ENCODE measurements at regions not wholly inside any gene's neighbourhood (a gene's known extent, or its start where the extent isn't known, plus 50 kb on each side); places are given as distances from the start of the nearest gene placed in this dataset.

GRCh38 chr16:73313950-73314349 is 266.0 kb upstream of the ZFHX3 start:
- no peak overlapping the region for H3K27ac ChIP-seq (ENCODE audit: low read length)
- no peaks in the 10 kb centered on the region for H3K4me1 ChIP-seq (ENCODE audit: control insufficient read depth, insufficient read depth, low read length)
- peaks cover 0 to 6% of the 10 kb centered on the region in 2 donors for H3K9me3 ChIP-seq (ENCODE audit: control insufficient read depth in 2 of 2, low read length in 2 of 2)
- no peaks in the 10 kb centered on the region for H3K27me3 ChIP-seq (ENCODE audit: control insufficient read depth in 1 of 2, insufficient read depth in 2 of 2, low read length in 2 of 2)
- H3K36me3 ChIP-seq (ENCODE audit: control insufficient read depth in 2 of 2, insufficient read depth in 2 of 2, low read length in 2 of 2) = no peaks in the 10 kb centered on the region
- H3K9ac ChIP-seq (ENCODE audit: low read length in 2 of 2) = no peak overlapping the region
- no peak overlapping the region for H3K4me3 ChIP-seq (ENCODE audit: low read length in 2 of 2)

DNA sequence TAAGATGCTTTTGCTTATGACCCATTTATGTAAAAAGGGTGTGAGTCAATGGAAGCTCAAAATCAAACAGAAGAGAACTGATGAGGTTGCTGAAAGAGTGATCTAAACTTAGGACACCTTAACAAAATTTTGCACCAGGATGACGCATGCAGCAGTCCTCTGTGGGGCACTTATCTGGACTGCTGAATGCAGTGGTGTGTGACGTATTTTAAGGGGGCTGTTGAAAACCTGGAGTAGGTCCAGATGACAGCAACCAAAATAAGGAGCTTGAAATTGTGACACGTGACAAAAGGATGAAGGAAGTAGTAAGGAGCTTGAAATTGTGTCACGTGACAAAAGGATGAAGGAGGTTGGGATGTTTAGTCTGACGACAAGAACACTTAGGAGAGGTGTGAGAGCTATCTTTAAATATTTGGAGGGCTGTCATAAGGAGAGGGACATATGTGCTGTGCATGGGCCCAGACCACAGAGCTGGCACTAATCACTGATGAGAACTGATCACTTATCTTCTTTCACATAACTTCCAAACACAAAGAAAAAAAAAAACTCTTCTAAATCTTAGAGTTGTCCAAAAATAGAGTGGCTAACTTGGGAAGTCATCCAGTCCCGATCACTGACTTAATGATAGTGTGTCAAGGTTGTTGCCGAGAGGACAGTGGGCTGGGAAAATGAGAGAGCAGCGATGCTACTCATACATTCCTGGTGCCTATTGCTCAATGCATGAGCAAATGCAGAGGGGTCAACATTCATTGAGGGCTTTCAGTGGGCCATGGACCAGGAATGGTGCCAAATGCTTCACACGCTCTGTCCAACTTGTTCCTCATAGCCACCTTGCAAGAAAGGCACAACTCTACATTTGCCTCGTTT is 264.2 kb upstream of the ZFHX3 start:
- Histone ChIP-seq H3K9ac (ENCODE audit: low read length in 2 of 2) (no peak overlapping the region), H3K36me3 (ENCODE audit: control insufficient read depth in 2 of 2, insufficient read depth in 2 of 2, low read length in 2 of 2) (no peaks in the 10 kb centered on the region), H3K4me3 (ENCODE audit: low read length in 2 of 2) (no peak overlapping the region), H3K27me3 (ENCODE audit: control insufficient read depth in 1 of 2, insufficient read depth in 2 of 2, low read length in 2 of 2) (no peaks in the 10 kb centered on the region), H3K4me1 (ENCODE audit: control insufficient read depth, insufficient read depth, low read length) (no peaks in the 10 kb centered on the region), H3K9me3 (ENCODE audit: control insufficient read depth in 2 of 2, low read length in 2 of 2) (peaks cover 0 to 6% of the 10 kb centered on the region in 2 donors), H3K27ac (ENCODE audit: low read length) (no peak overlapping the region)

DNA sequence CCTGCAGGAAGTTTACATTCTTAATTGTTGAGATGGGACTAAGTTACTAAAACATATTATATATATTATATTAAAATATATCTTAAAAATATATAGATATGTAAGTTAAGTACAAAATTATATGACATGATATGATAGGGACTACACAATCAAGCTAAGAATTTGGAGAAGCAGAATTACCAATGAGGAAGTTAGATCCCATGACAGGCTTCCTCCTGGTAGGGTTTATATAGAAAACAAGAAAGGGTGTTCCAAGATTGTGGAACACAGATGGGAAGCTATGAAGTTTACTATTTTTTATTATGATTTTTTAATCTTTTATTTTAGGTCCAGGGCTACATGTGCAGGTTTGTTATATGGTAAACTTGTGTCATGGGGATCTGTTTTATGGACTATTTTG is 260.8 kb upstream of the ZFHX3 start:
- Histone ChIP-seq H3K36me3 (ENCODE audit: control insufficient read depth in 2 of 2, insufficient read depth in 2 of 2, low read length in 2 of 2) (no peaks in the 10 kb centered on the region), H3K27me3 (ENCODE audit: control insufficient read depth in 1 of 2, insufficient read depth in 2 of 2, low read length in 2 of 2) (peaks cover 0 to 3% of the 10 kb centered on the region in 2 donors), H3K4me1 (ENCODE audit: control insufficient read depth, insufficient read depth, low read length) (no peaks in the 10 kb centered on the region), H3K4me3 (ENCODE audit: low read length in 2 of 2) (no peak overlapping the region), H3K9me3 (ENCODE audit: control insufficient read depth in 2 of 2, low read length in 2 of 2) (peaks cover 0 to 3% of the 10 kb centered on the region in 2 donors), H3K27ac (ENCODE audit: low read length) (no peak overlapping the region), H3K9ac (ENCODE audit: low read length in 2 of 2) (no peak overlapping the region)

DNA sequence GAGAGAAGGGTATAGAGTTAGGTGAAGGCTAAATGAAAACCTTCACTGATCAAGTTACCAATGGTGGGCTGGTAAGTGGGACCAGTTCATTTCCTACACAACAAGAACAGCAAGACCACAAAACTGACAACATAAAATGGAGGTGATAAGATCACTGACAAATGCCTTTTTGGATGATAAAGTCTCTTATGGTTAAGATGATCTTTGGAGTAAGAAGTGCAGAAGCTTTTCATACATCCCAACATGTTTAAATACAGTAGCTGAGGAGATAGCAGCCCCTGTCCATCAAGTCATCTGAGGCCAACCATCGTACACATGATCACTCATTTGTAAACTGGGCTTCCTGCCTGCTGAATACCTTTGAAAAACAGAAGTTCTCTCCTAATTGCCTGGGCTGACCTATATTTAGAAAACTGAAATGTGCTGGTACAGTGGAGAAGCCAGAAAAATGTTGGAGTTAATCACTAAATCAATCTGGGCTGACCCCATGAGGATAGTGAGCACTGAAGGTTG is 259.0 kb upstream of the ZFHX3 start:
- Histone ChIP-seq H3K4me1 (ENCODE audit: control insufficient read depth, insufficient read depth, low read length) (no peaks in the 10 kb centered on the region), H3K36me3 (ENCODE audit: control insufficient read depth in 2 of 2, insufficient read depth in 2 of 2, low read length in 2 of 2) (no peaks in the 10 kb centered on the region), H3K9me3 (ENCODE audit: control insufficient read depth in 2 of 2, low read length in 2 of 2) (no peaks in the 10 kb centered on the region), H3K27ac (ENCODE audit: low read length) (no peak overlapping the region), H3K4me3 (ENCODE audit: low read length in 2 of 2) (no peak overlapping the region), H3K9ac (ENCODE audit: low read length in 2 of 2) (no peak overlapping the region), H3K27me3 (ENCODE audit: control insufficient read depth in 1 of 2, insufficient read depth in 2 of 2, low read length in 2 of 2) (peaks cover 0 to 3% of the 10 kb centered on the region in 2 donors)

- Histone ChIP-seq H3K9me3 (ENCODE audit: control insufficient read depth in 2 of 2, low read length in 2 of 2) (no peaks in the 10 kb centered on the region), H3K27me3 (ENCODE audit: control insufficient read depth in 1 of 2, insufficient read depth in 2 of 2, low read length in 2 of 2) (peaks cover 0 to 3% of the 10 kb centered on the region in 2 donors), H3K4me3 (ENCODE audit: low read length in 2 of 2) (no peak overlapping the region), H3K36me3 (ENCODE audit: control insufficient read depth in 2 of 2, insufficient read depth in 2 of 2, low read length in 2 of 2) (no peaks in the 10 kb centered on the region), H3K4me1 (ENCODE audit: control insufficient read depth, insufficient read depth, low read length) (no peaks in the 10 kb centered on the region), H3K9ac (ENCODE audit: low read length in 2 of 2) (no peak overlapping the region), H3K27ac (ENCODE audit: low read length) (no peak overlapping the region)
Measured at GRCh38 chr16:73304008-73304774, 256.3 kb upstream of the ZFHX3 start.

DNA sequence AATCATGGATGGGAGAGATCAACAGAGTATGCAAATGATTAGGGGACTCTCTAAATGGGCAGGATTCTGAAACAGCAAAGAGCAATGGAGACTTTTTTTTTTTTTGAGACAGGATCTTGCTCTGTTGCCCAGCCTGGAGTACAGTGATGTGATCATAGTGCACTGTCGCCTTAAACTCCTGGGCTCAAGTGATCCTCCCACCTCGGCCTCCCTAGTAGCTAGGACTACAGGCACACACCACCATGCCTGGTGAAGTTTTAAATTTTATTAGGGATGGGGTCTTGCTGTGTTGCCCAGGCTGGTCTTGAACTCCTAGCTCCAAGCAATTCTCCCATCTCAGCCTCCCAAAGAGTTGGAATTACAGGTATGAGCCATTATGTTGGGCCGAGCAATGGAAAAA is 255.0 kb upstream of the ZFHX3 start:
- Histone ChIP-seq H3K27ac (ENCODE audit: low read length) (no peak overlapping the region), H3K36me3 (ENCODE audit: control insufficient read depth in 2 of 2, insufficient read depth in 2 of 2, low read length in 2 of 2) (no peaks in the 10 kb centered on the region), H3K4me3 (ENCODE audit: low read length in 2 of 2) (no peak overlapping the region), H3K9me3 (ENCODE audit: control insufficient read depth in 2 of 2, low read length in 2 of 2) (no peaks in the 10 kb centered on the region), H3K4me1 (ENCODE audit: control insufficient read depth, insufficient read depth, low read length) (no peaks in the 10 kb centered on the region), H3K9ac (ENCODE audit: low read length in 2 of 2) (no peak overlapping the region), H3K27me3 (ENCODE audit: control insufficient read depth in 1 of 2, insufficient read depth in 2 of 2, low read length in 2 of 2) (peaks cover 0 to 3% of the 10 kb centered on the region in 2 donors)

GRCh38 chr16:73301984-73302383 is 254.1 kb upstream of the ZFHX3 start:
- H3K4me3 ChIP-seq (ENCODE audit: low read length in 2 of 2) = no peak overlapping the region
- H3K4me1 ChIP-seq (ENCODE audit: control insufficient read depth, insufficient read depth, low read length) = no peaks in the 10 kb centered on the region
- H3K9me3 ChIP-seq (ENCODE audit: control insufficient read depth in 2 of 2, low read length in 2 of 2) = no peaks in the 10 kb centered on the region
- H3K9ac ChIP-seq (ENCODE audit: low read length in 2 of 2) = no peak overlapping the region
- H3K27ac ChIP-seq (ENCODE audit: low read length) = no peak overlapping the region
- H3K27me3 ChIP-seq (ENCODE audit: control insufficient read depth in 1 of 2, insufficient read depth in 2 of 2, low read length in 2 of 2) = peaks cover 0 to 3% of the 10 kb centered on the region in 2 donors
- no peaks in the 10 kb centered on the region for H3K36me3 ChIP-seq (ENCODE audit: control insufficient read depth in 2 of 2, insufficient read depth in 2 of 2, low read length in 2 of 2)

GRCh38 chr16:73299346-73299745 is 251.4 kb upstream of the ZFHX3 start:
- Histone ChIP-seq H3K4me3 (ENCODE audit: low read length in 2 of 2) (no peak overlapping the region), H3K36me3 (ENCODE audit: control insufficient read depth in 2 of 2, insufficient read depth in 2 of 2, low read length in 2 of 2) (no peaks in the 10 kb centered on the region), H3K9me3 (ENCODE audit: control insufficient read depth in 2 of 2, low read length in 2 of 2) (no peaks in the 10 kb centered on the region)

DNA sequence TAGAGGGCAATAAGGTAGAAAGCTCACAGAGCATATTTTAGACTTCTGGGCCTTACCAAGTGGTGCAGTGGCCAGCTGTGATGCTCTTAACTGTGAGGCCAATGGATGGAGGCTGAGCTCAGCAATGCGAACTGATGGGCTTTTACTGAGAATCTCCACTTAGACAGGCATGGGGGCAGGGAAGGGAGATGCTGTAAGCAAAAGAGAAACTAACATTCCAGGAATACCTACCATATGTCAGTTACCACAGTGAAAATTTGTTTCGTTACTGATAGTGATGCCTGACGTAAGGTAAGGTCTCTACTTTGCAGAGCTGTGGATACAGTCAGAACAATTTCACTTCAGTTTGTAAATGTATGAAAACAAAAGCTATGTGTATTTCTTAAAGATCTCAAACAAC is 250.6 kb upstream of the ZFHX3 start:
- no peaks in the 10 kb centered on the region for H3K27me3 ChIP-seq (ENCODE audit: control insufficient read depth in 1 of 2, insufficient read depth in 2 of 2, low read length in 2 of 2)

More at GRCh38 chr16:73299346-73299745, 251.4 kb upstream of the ZFHX3 start:
- Histone ChIP-seq H3K4me1 (ENCODE audit: control insufficient read depth, insufficient read depth, low read length) (no peaks in the 10 kb centered on the region), H3K27ac (ENCODE audit: low read length) (no peak overlapping the region), H3K27me3 (ENCODE audit: control insufficient read depth in 1 of 2, insufficient read depth in 2 of 2, low read length in 2 of 2) (peaks cover 0 to under 1% of the 10 kb centered on the region in 2 donors), H3K9ac (ENCODE audit: low read length in 2 of 2) (no peak overlapping the region)

GRCh38 chr16:73290258-73290657 is 242.3 kb upstream of the ZFHX3 start:
- H3K27ac ChIP-seq (ENCODE audit: low read length) = no peak overlapping the region
- peaks cover 5% of the 10 kb centered on the region for H3K4me1 ChIP-seq (ENCODE audit: control insufficient read depth, insufficient read depth, low read length)

More for the DNA sequence above, 250.6 kb upstream of the ZFHX3 start:
- Histone ChIP-seq H3K4me1 (ENCODE audit: control insufficient read depth, insufficient read depth, low read length) (no peaks in the 10 kb centered on the region), H3K27ac (ENCODE audit: low read length) (no peak overlapping the region), H3K9me3 (ENCODE audit: control insufficient read depth in 2 of 2, low read length in 2 of 2) (no peaks in the 10 kb centered on the region), H3K4me3 (ENCODE audit: low read length in 2 of 2) (no peak overlapping the region), H3K36me3 (ENCODE audit: control insufficient read depth in 2 of 2, insufficient read depth in 2 of 2, low read length in 2 of 2) (no peaks in the 10 kb centered on the region), H3K9ac (ENCODE audit: low read length in 2 of 2) (no peak overlapping the region)

More at GRCh38 chr16:73290258-73290657, 242.3 kb upstream of the ZFHX3 start:
- Histone ChIP-seq H3K9me3 (ENCODE audit: control insufficient read depth in 2 of 2, low read length in 2 of 2) (no peaks in the 10 kb centered on the region), H3K36me3 (ENCODE audit: control insufficient read depth in 2 of 2, insufficient read depth in 2 of 2, low read length in 2 of 2) (no peaks in the 10 kb centered on the region), H3K4me3 (ENCODE audit: low read length in 2 of 2) (no peak overlapping the region), H3K27me3 (ENCODE audit: control insufficient read depth in 1 of 2, insufficient read depth in 2 of 2, low read length in 2 of 2) (no peaks in the 10 kb centered on the region), H3K9ac (ENCODE audit: low read length in 2 of 2) (no peak overlapping the region)

All from stomach smooth muscle (tissue), 2 donors.